ENCODE measurements at regions not wholly inside any gene's neighbourhood (a gene's known extent, or its start where the extent isn't known, plus 50 kb on each side); places are given as distances from the start of the nearest gene placed in this dataset.

- Histone ChIP-seq H2BK120ac (ENCODE audit: low read depth, low read length) (peak overlapping the region; percentile 83), H3K9me3 (replicated peaks in 1 of 2; ENCODE audit: control insufficient read depth in 2 of 2, insufficient read depth in 1 of 2, low read depth in 1 of 2, low read length in 2 of 2) (no peaks in the 10 kb centered on the region), H3K27me3 (ENCODE audit: control insufficient read depth in 3 of 3, insufficient read depth in 3 of 3, low read depth in 1 of 3, low read length in 3 of 3) (no peaks in the 10 kb centered on the region), H3K4me2 (ENCODE audit: insufficient read depth, low read length, poor library complexity, severe bottlenecking) (no peak overlapping the region), H3K4me1 (ENCODE audit: control insufficient read depth in 2 of 2, insufficient read depth in 1 of 2, low read depth in 1 of 2, low read length in 2 of 2) (peaks cover 0 to 5% of the 10 kb centered on the region in 2 donors), H3K14ac (ENCODE audit: low read length) (no peak overlapping the region), H2BK12ac (ENCODE audit: low read length) (no peak overlapping the region), H2AFZ (ENCODE audit: low read length) (no peak overlapping the region), H4K91ac (ENCODE audit: low read depth, low read length, poor library complexity) (no peak overlapping the region), H3K4me3 (ENCODE audit: low read length in 2 of 2) (no peak overlapping the region), H3K23ac (ENCODE audit: low read depth, low read length, poor library complexity) (no peak overlapping the region), H3K18ac (ENCODE audit: low read length) (no peak overlapping the region), H2AK5ac (ENCODE audit: low read depth, low read length) (no peak overlapping the region), H2BK5ac (ENCODE audit: low read length) (no peak overlapping the region), H3K36me3 (replicated peaks in 1 of 2; ENCODE audit: control insufficient read depth in 2 of 2, insufficient read depth in 2 of 2, low read length in 2 of 2) (peaks cover 0 to 1% of the 10 kb centered on the region in 2 donors), H4K8ac (ENCODE audit: low read depth, low read length) (no peak overlapping the region), H3K9ac (ENCODE audit: low read depth, low read length, poor library complexity) (no peak overlapping the region), H3K4ac (ENCODE audit: low read length) (no peak overlapping the region), H3K79me1 (ENCODE audit: low read depth, low read length) (no peaks in the 10 kb centered on the region), H2BK15ac (ENCODE audit: low read length) (no peak overlapping the region), H3K27ac (replicated peaks; ENCODE audit: low read length) (no peak overlapping the region)
- WGBS, 2 donors (ENCODE audit: extremely low coverage in 2 of 2, insufficient read length in 2 of 2, insufficient replicate concordance in 1 of 2): no CpG with 5 or more reads among the region's 6 CpGs
- DNase-seq (ENCODE audit: low spot score): no peak
Measured at GRCh38 chr5:54361691-54362411, 51.5 kb upstream of the ARL15 start.

- Histone ChIP-seq H3K9me3 (replicated peaks in 1 of 2; ENCODE audit: control insufficient read depth in 2 of 2, insufficient read depth in 1 of 2, low read depth in 1 of 2, low read length in 2 of 2) (no peaks in the 10 kb centered on the region), H3K14ac (ENCODE audit: low read length) (no peak overlapping the region), H2BK15ac (ENCODE audit: low read length) (no peak overlapping the region), H2BK120ac (ENCODE audit: low read depth, low read length) (no peak overlapping the region), H3K9ac (ENCODE audit: low read depth, low read length, poor library complexity) (no peak overlapping the region), H3K18ac (ENCODE audit: low read length) (no peak overlapping the region), H3K36me3 (replicated peaks in 1 of 2; ENCODE audit: control insufficient read depth in 2 of 2, insufficient read depth in 2 of 2, low read length in 2 of 2) (peaks cover 0 to 1% of the 10 kb centered on the region in 2 donors), H4K8ac (ENCODE audit: low read depth, low read length) (no peak overlapping the region), H3K4me1 (ENCODE audit: control insufficient read depth in 2 of 2, insufficient read depth in 1 of 2, low read depth in 1 of 2, low read length in 2 of 2) (peaks cover 0 to 5% of the 10 kb centered on the region in 2 donors), H3K4me3 (ENCODE audit: low read length in 2 of 2) (no peak overlapping the region), H3K4me2 (ENCODE audit: insufficient read depth, low read length, poor library complexity, severe bottlenecking) (no peak overlapping the region), H2AK5ac (ENCODE audit: low read depth, low read length) (no peak overlapping the region), H3K23ac (ENCODE audit: low read depth, low read length, poor library complexity) (no peak overlapping the region), H3K79me1 (ENCODE audit: low read depth, low read length) (no peaks in the 10 kb centered on the region), H2BK5ac (ENCODE audit: low read length) (no peak overlapping the region), H3K27me3 (ENCODE audit: control insufficient read depth in 3 of 3, insufficient read depth in 3 of 3, low read depth in 1 of 3, low read length in 3 of 3) (no peaks in the 10 kb centered on the region), H2BK12ac (ENCODE audit: low read length) (no peak overlapping the region), H3K27ac (replicated peaks; ENCODE audit: low read length) (no peak overlapping the region), H2AFZ (ENCODE audit: low read length) (no peak overlapping the region), H4K91ac (ENCODE audit: low read depth, low read length, poor library complexity) (no peak overlapping the region), H3K4ac (ENCODE audit: low read length) (no peak overlapping the region)
- no CpG with 5 or more reads among the region's 2 CpGs for WGBS, 2 donors (ENCODE audit: extremely low coverage in 2 of 2, insufficient read length in 2 of 2, insufficient replicate concordance in 1 of 2)
- DNase-seq (ENCODE audit: low spot score): no peak
Measured at GRCh38 chr5:54360925-54361662, 50.7 kb upstream of the ARL15 start.
